Ishikawa (cell line): ENCODE measurements at regions not wholly inside any gene's neighbourhood (a gene's known extent, or its start where the extent isn't known, plus 50 kb on each side); places are given as distances from the start of the nearest gene placed in this dataset.

Source experiments
- EP300 ChIP-seq: IDR thresholded peaks from 2 replicates; pipeline ENCODE4 v1.6.1; 2012; ENCODE audit warnings: borderline replicate concordance
- NFIC ChIP-seq: IDR thresholded peaks from 2 replicates; pipeline ENCODE4 v1.6.1; 2012
- TAF1 ChIP-seq: IDR thresholded peaks from 2 replicates; pipeline ENCODE4 v1.6.1; 2012; ENCODE audit warnings: low read depth, mild to moderate bottlenecking
- TCF12 ChIP-seq: IDR thresholded peaks from 2 replicates; pipeline ENCODE4 v1.6.1; 2012; ENCODE audit warnings: low read depth
- YY1 ChIP-seq: IDR thresholded peaks from 2 replicates; pipeline ENCODE4 v1.6.1; 2012; ENCODE audit warnings: low read depth
- TF ChIP-seq, protein P1 (sequence below): IDR thresholded peaks from 2 replicates; pipeline ENCODE4 v1.6.1; 2012; ENCODE audit warnings: low read depth, mild to moderate bottlenecking

DNA sequence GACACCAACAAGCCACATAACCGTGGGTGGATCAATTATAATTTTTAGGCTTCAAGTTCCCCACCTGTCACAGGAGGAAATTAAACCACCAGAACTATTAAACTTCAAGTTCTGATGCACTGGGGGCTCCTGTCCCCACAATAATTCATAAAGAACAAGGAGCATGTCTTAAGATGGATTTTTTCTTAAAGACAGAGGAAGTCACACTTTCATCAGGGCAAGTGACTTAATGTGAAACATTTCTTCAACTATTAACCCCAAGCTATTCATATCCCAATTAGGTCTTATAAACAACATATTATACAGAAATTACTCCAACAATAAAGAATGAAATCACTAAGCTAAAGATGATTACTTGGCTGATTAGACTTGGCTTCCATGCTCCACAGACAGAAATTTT lies 292.5 kb downstream of the ETAA1 start:
- TF ChIP-seq TAF1 (no peak), NFIC (no peak), YY1 (no peak), EP300 (no peak), TCF12 (no peak)
- TF ChIP-seq, protein P1, sequence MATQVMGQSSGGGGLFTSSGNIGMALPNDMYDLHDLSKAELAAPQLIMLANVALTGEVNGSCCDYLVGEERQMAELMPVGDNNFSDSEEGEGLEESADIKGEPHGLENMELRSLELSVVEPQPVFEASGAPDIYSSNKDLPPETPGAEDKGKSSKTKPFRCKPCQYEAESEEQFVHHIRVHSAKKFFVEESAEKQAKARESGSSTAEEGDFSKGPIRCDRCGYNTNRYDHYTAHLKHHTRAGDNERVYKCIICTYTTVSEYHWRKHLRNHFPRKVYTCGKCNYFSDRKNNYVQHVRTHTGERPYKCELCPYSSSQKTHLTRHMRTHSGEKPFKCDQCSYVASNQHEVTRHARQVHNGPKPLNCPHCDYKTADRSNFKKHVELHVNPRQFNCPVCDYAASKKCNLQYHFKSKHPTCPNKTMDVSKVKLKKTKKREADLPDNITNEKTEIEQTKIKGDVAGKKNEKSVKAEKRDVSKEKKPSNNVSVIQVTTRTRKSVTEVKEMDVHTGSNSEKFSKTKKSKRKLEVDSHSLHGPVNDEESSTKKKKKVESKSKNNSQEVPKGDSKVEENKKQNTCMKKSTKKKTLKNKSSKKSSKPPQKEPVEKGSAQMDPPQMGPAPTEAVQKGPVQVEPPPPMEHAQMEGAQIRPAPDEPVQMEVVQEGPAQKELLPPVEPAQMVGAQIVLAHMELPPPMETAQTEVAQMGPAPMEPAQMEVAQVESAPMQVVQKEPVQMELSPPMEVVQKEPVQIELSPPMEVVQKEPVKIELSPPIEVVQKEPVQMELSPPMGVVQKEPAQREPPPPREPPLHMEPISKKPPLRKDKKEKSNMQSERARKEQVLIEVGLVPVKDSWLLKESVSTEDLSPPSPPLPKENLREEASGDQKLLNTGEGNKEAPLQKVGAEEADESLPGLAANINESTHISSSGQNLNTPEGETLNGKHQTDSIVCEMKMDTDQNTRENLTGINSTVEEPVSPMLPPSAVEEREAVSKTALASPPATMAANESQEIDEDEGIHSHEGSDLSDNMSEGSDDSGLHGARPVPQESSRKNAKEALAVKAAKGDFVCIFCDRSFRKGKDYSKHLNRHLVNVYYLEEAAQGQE: no peak
